WTC11 (cell line): ENCODE measurements at regions not wholly inside any gene's neighbourhood (a gene's known extent, or its start where the extent isn't known, plus 50 kb on each side); places are given as distances from the start of the nearest gene placed in this dataset.

Experiments used
- ATAC-seq: fragments of 200-7000 bp; cut with Tn5 transposase; 2 replicates; pipeline ENCODE4 v1.10.0; 2021; ENCODE audit warnings: mild to moderate bottlenecking, moderate library complexity
- CTCF ChIA-PET: fragments of 300-600 bp; sonication (Branson Sonifier 250); formaldehyde crosslinking; loops from one replicate; lab custom pipeline; 2021; ENCODE audit warnings: antibody characterized with exemption; lab: Charles Lee
- POLR2A ChIA-PET: fragments of 350-600 bp; sonication (Branson Sonifier 250); formaldehyde crosslinking; loops from one replicate; lab custom pipeline; 2021; ENCODE audit warnings: antibody characterized with exemption; lab: Charles Lee
- DNase-seq: peaks from one replicate; pipeline ENCODE4 v3.0.0; 2021; ENCODE audit warnings: low spot score
- H3K27ac Mint-ChIP-seq: 2 replicates; pipeline ENCODE4 v1.8.0; 2021; ENCODE audit warnings: mixed read lengths
- H3K27me3 Mint-ChIP-seq: 2 replicates; pipeline ENCODE4 v1.8.0; 2021; ENCODE audit warnings: low read depth, mild to moderate bottlenecking, moderate library complexity, mixed read lengths
- H3K36me3 Mint-ChIP-seq: 2 replicates; pipeline ENCODE4 v1.8.0; 2021; ENCODE audit warnings: mixed read lengths
- H3K4me1 Mint-ChIP-seq: 2 replicates; pipeline ENCODE4 v1.8.0; 2022; ENCODE audit warnings: mixed read lengths
- H3K4me3 Mint-ChIP-seq: 2 replicates; pipeline ENCODE4 v1.8.0; 2021; ENCODE audit warnings: mild to moderate bottlenecking, moderate library complexity, mixed read lengths
- H3K9me3 Mint-ChIP-seq: 2 replicates; pipeline ENCODE4 v1.8.0; 2021; ENCODE audit warnings: mixed read lengths
- ATF1 ChIP-seq: sonication (generic); formaldehyde crosslinking; IDR thresholded peaks from 2 replicates; pipeline ENCODE4 v1.8.1; 2023; ENCODE audit warnings: mild to moderate bottlenecking, moderate library complexity, missing genetic modification reagents
- CREB1 ChIP-seq: sonication (generic); formaldehyde crosslinking; IDR thresholded peaks from 2 replicates; pipeline ENCODE4 v1.8.0; 2023; ENCODE audit warnings: mild to moderate bottlenecking, missing genetic modification reagents
- CREM ChIP-seq: sonication (generic); formaldehyde crosslinking; IDR thresholded peaks from 2 replicates; pipeline ENCODE4 v1.8.1; 2022; ENCODE audit warnings: mild to moderate bottlenecking, missing genetic modification reagents, moderate library complexity
- ETV6 ChIP-seq: sonication (generic); formaldehyde crosslinking; IDR thresholded peaks from 2 replicates; pipeline ENCODE4 v1.8.1; 2022; ENCODE audit warnings: mild to moderate bottlenecking, missing genetic modification reagents
- FOXJ3 ChIP-seq: sonication (generic); formaldehyde crosslinking; IDR thresholded peaks from 2 replicates; pipeline ENCODE4 v1.9.0; 2021; ENCODE audit warnings: missing genetic modification reagents, mild to moderate bottlenecking, borderline replicate concordance
- GRHL2 ChIP-seq: fragments of 250-450 bp; sonication (Bioruptor Pico); IDR thresholded peaks from 2 replicates; pipeline ENCODE4 v1.8.0; 2022; ENCODE audit warnings: mild to moderate bottlenecking, moderate library complexity; ENCODE audit not compliant: insufficient replicate concordance, severe bottlenecking
- HMGA2 ChIP-seq: fragments of 250-450 bp; sonication (Bioruptor Pico); IDR thresholded peaks from 2 replicates; pipeline ENCODE4 v1.4.0; 2021; ENCODE audit warnings: mild to moderate bottlenecking, moderate library complexity
- KAT7 ChIP-seq: sonication (generic); formaldehyde crosslinking; IDR thresholded peaks from 2 replicates; pipeline ENCODE4 v1.8.1; 2023; ENCODE audit warnings: missing genetic modification reagents, mild to moderate bottlenecking, borderline replicate concordance
- NR3C1 ChIP-seq: sonication (generic); formaldehyde crosslinking; conservative IDR thresholded peaks from 2 replicates; pipeline ENCODE4 v1.8.1; 2023; ENCODE audit warnings: low read depth, mild to moderate bottlenecking, missing genetic modification reagents
- SMAD3 ChIP-seq: sonication (generic); formaldehyde crosslinking; IDR thresholded peaks from 2 replicates; pipeline ENCODE4 v1.8.0; 2022; ENCODE audit warnings: missing genetic modification reagents, mild to moderate bottlenecking, borderline replicate concordance
- SP1 ChIP-seq: sonication (generic); formaldehyde crosslinking; conservative IDR thresholded peaks from 2 replicates; pipeline ENCODE4 v1.8.1; 2022; ENCODE audit warnings: missing genetic modification reagents
- ZNF396 ChIP-seq: fragments of 250-450 bp; sonication (Bioruptor Pico); IDR thresholded peaks from 2 replicates; pipeline ENCODE4 v1.8.0; 2021; ENCODE audit warnings: mild to moderate bottlenecking, moderate library complexity, borderline replicate concordance
- ZNF423 ChIP-seq: fragments of 250-450 bp; sonication (Bioruptor Pico); IDR thresholded peaks from 2 replicates; pipeline ENCODE4 v2.1.2; 2022; ENCODE audit warnings: mild to moderate bottlenecking, moderate library complexity
- TF ChIP-seq, protein P1 (sequence below): fragments of 200-600 bp; IDR thresholded peaks from 2 replicates; pipeline ENCODE4 v1.8.0; 2022; ENCODE audit warnings: antibody characterized with exemption
- TF ChIP-seq, protein P2 (sequence below): sonication (generic); formaldehyde crosslinking; IDR thresholded peaks from 2 replicates; pipeline ENCODE4 v1.8.0; 2022; ENCODE audit warnings: mild to moderate bottlenecking, missing genetic modification reagents
- TF ChIP-seq, protein P3 (sequence below): fragments of 250-450 bp; sonication (Bioruptor Pico); IDR thresholded peaks from 2 replicates; pipeline ENCODE4 v1.9.0; 2021; ENCODE audit warnings: mild to moderate bottlenecking
- TF ChIP-seq, protein P4 (sequence below): sonication (generic); formaldehyde crosslinking; IDR thresholded peaks from 2 replicates; pipeline ENCODE4 v1.8.0; 2022; ENCODE audit warnings: mild to moderate bottlenecking, missing genetic modification reagents
- TF ChIP-seq, protein P5 (sequence below): fragments of 250-450 bp; sonication (Bioruptor Pico); IDR thresholded peaks from 2 replicates; pipeline ENCODE4 v2.1.2; 2022; ENCODE audit warnings: mild to moderate bottlenecking, moderate library complexity
- TF ChIP-seq, protein P6 (sequence below): sonication (generic); formaldehyde crosslinking; IDR thresholded peaks from 2 replicates; pipeline ENCODE4 v1.8.1; 2022; ENCODE audit warnings: mild to moderate bottlenecking, moderate library complexity, missing genetic modification reagents
- TF ChIP-seq, protein P7 (sequence below): sonication (generic); formaldehyde crosslinking; IDR thresholded peaks from 2 replicates; pipeline ENCODE4 v1.8.1; 2023; ENCODE audit warnings: mild to moderate bottlenecking, missing genetic modification reagents, borderline replicate concordance

DNA sequence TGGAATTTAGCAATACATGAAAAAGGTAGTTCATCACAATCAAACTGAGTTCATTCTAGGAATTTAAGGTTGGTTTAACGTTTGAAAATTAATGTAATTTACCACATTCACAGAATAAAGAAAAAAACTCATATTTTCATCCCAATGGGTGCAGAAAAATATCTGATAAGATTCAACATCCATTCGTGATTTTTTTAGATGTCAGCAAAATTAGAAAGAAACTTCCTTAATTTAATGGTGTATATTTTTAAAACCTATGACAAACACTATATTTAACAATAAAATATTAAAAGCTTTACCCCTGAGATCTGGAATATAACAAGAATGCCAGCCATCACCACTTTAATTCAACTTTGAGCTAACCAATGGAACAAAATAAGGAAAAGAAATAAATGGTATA, 208.7 kb upstream of the CHAC2 start:
- POLR2A ChIA-PET, result no interaction called here
- Mint-ChIP-seq H3K27ac (no peak overlapping the region), H3K4me1 (no peaks in the 10 kb centered on the region), H3K27me3 (no peaks in the 10 kb centered on the region), H3K4me3 (no peak overlapping the region), H3K36me3 (peaks cover 4% of the 10 kb centered on the region; the same call in 1 of the 2 replicates), H3K9me3 (peaks cover 18% of the 10 kb centered on the region)
- CTCF ChIA-PET, result no interaction called here
- TF ChIP-seq, protein P1, sequence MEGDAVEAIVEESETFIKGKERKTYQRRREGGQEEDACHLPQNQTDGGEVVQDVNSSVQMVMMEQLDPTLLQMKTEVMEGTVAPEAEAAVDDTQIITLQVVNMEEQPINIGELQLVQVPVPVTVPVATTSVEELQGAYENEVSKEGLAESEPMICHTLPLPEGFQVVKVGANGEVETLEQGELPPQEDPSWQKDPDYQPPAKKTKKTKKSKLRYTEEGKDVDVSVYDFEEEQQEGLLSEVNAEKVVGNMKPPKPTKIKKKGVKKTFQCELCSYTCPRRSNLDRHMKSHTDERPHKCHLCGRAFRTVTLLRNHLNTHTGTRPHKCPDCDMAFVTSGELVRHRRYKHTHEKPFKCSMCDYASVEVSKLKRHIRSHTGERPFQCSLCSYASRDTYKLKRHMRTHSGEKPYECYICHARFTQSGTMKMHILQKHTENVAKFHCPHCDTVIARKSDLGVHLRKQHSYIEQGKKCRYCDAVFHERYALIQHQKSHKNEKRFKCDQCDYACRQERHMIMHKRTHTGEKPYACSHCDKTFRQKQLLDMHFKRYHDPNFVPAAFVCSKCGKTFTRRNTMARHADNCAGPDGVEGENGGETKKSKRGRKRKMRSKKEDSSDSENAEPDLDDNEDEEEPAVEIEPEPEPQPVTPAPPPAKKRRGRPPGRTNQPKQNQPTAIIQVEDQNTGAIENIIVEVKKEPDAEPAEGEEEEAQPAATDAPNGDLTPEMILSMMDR, result no peak
- no peak for TF ChIP-seq CREM (CRISPR knock-in tag)
- TF ChIP-seq ZNF423 (CRISPR knock-in tag), result no peak
- TF ChIP-seq, protein P2, sequence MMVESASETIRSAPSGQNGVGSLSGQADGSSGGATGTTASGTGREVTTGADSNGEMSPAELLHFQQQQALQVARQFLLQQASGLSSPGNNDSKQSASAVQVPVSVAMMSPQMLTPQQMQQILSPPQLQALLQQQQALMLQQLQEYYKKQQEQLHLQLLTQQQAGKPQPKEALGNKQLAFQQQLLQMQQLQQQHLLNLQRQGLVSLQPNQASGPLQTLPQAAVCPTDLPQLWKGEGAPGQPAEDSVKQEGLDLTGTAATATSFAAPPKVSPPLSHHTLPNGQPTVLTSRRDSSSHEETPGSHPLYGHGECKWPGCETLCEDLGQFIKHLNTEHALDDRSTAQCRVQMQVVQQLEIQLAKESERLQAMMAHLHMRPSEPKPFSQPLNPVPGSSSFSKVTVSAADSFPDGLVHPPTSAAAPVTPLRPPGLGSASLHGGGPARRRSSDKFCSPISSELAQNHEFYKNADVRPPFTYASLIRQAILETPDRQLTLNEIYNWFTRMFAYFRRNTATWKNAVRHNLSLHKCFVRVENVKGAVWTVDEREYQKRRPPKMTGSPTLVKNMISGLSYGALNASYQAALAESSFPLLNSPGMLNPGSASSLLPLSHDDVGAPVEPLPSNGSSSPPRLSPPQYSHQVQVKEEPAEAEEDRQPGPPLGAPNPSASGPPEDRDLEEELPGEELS (CRISPR knock-in tag), result no peak
- DNase-seq (no peak), ATAC-seq (no peak)

DNA sequence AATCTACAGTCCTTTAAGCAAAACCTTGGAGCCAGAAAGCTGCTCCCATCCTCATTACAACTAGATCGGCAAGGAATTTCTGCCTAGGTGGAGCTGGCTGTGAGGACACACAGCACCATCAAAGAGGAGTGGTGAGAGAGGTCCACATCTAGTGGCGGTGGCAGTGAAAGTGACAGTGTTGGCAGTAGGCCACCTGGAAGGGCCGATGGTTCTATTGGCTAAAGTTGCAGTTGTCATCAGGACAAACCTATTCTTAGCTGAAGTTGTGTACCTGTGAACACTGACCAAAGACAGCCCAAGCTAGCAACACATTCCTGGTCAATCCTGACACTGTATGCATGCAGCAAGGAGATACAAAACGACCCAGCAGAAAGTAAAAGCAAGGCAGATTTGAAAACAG, 218.1 kb upstream of the CHAC2 start:
- H3K27ac Mint-ChIP-seq, result no peak overlapping the region
- ATAC-seq, result no peak
- no peak for DNase-seq
- CTCF ChIA-PET, result no interaction called here
- POLR2A ChIA-PET, result no interaction called here
- H3K4me1 Mint-ChIP-seq, result no peaks in the 10 kb centered on the region
- no peak overlapping the region for H3K4me3 Mint-ChIP-seq
- TF ChIP-seq FOXJ3 (CRISPR knock-in tag), result no peak
- TF ChIP-seq SMAD3 (CRISPR knock-in tag), result no peak
- TF ChIP-seq CREB1, result no peak
- no peak for TF ChIP-seq GRHL2
- TF ChIP-seq, protein P3, sequence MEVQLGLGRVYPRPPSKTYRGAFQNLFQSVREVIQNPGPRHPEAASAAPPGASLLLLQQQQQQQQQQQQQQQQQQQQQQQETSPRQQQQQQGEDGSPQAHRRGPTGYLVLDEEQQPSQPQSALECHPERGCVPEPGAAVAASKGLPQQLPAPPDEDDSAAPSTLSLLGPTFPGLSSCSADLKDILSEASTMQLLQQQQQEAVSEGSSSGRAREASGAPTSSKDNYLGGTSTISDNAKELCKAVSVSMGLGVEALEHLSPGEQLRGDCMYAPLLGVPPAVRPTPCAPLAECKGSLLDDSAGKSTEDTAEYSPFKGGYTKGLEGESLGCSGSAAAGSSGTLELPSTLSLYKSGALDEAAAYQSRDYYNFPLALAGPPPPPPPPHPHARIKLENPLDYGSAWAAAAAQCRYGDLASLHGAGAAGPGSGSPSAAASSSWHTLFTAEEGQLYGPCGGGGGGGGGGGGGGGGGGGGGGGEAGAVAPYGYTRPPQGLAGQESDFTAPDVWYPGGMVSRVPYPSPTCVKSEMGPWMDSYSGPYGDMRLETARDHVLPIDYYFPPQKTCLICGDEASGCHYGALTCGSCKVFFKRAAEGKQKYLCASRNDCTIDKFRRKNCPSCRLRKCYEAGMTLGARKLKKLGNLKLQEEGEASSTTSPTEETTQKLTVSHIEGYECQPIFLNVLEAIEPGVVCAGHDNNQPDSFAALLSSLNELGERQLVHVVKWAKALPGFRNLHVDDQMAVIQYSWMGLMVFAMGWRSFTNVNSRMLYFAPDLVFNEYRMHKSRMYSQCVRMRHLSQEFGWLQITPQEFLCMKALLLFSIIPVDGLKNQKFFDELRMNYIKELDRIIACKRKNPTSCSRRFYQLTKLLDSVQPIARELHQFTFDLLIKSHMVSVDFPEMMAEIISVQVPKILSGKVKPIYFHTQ (CRISPR knock-in tag), result no peak
- TF ChIP-seq SP1 (CRISPR knock-in tag), result no peak
- TF ChIP-seq HMGA2 (CRISPR knock-in tag), result no peak
- no peak for TF ChIP-seq ZNF396 (CRISPR knock-in tag)
- H3K9me3 Mint-ChIP-seq, result peaks cover 14% of the 10 kb centered on the region; the same call in 1 of the 2 replicates
- no peaks in the 10 kb centered on the region for H3K36me3 Mint-ChIP-seq
- no peaks in the 10 kb centered on the region for H3K27me3 Mint-ChIP-seq

DNA sequence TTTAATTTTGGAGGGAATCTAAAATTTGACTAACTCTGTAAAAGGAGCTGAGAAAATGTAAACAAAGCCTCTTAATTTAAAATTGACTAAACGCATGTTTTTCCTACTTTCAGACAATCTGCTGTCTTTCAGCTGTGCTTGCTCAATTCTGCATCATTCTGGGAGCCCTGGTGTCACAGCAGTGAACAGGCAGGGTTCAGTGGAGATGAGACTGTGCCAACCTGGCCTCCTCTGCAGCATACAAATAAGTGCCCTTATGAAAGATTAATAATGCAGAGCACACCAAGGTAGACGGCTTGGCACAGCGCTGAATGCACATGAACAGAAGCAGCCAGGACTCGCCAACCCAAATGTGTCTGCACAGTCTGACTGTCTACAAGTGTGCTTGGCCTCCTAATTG, 222.0 kb upstream of the CHAC2 start:
- H3K27ac Mint-ChIP-seq, result no peak overlapping the region
- H3K4me1 Mint-ChIP-seq, result no peaks in the 10 kb centered on the region
- ChIA-PET CTCF (no interaction called here), POLR2A (no interaction called here)
- H3K4me3 Mint-ChIP-seq, result no peak overlapping the region
- DNase-seq (no peak), ATAC-seq (no peak)
- peaks cover 16% of the 10 kb centered on the region for H3K36me3 Mint-ChIP-seq
- H3K9me3 Mint-ChIP-seq, result peaks cover 17% of the 10 kb centered on the region
- H3K27me3 Mint-ChIP-seq, result no peaks in the 10 kb centered on the region; the same call in 1 of the 2 replicates
- TF ChIP-seq, protein P4, sequence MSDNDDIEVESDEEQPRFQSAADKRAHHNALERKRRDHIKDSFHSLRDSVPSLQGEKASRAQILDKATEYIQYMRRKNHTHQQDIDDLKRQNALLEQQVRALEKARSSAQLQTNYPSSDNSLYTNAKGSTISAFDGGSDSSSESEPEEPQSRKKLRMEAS (CRISPR knock-in tag), result no peak
- no peak for TF ChIP-seq ETV6 (CRISPR knock-in tag)
- no peak for TF ChIP-seq NR3C1
- no peak for TF ChIP-seq SMAD3 (CRISPR knock-in tag)
- TF ChIP-seq, protein P5, sequence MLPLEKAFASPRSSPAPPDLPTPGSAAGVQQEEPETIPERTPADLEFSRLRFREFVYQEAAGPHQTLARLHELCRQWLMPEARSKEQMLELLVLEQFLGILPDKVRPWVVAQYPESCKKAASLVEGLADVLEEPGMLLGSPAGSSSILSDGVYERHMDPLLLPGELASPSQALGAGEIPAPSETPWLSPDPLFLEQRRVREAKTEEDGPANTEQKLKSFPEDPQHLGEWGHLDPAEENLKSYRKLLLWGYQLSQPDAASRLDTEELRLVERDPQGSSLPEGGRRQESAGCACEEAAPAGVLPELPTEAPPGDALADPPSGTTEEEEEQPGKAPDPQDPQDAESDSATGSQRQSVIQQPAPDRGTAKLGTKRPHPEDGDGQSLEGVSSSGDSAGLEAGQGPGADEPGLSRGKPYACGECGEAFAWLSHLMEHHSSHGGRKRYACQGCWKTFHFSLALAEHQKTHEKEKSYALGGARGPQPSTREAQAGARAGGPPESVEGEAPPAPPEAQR, result no peak
- TF ChIP-seq, protein P6, sequence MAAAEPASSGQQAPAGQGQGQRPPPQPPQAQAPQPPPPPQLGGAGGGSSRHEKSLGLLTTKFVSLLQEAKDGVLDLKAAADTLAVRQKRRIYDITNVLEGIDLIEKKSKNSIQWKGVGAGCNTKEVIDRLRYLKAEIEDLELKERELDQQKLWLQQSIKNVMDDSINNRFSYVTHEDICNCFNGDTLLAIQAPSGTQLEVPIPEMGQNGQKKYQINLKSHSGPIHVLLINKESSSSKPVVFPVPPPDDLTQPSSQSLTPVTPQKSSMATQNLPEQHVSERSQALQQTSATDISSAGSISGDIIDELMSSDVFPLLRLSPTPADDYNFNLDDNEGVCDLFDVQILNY (CRISPR knock-in tag), result no peak
- TF ChIP-seq, protein P7, sequence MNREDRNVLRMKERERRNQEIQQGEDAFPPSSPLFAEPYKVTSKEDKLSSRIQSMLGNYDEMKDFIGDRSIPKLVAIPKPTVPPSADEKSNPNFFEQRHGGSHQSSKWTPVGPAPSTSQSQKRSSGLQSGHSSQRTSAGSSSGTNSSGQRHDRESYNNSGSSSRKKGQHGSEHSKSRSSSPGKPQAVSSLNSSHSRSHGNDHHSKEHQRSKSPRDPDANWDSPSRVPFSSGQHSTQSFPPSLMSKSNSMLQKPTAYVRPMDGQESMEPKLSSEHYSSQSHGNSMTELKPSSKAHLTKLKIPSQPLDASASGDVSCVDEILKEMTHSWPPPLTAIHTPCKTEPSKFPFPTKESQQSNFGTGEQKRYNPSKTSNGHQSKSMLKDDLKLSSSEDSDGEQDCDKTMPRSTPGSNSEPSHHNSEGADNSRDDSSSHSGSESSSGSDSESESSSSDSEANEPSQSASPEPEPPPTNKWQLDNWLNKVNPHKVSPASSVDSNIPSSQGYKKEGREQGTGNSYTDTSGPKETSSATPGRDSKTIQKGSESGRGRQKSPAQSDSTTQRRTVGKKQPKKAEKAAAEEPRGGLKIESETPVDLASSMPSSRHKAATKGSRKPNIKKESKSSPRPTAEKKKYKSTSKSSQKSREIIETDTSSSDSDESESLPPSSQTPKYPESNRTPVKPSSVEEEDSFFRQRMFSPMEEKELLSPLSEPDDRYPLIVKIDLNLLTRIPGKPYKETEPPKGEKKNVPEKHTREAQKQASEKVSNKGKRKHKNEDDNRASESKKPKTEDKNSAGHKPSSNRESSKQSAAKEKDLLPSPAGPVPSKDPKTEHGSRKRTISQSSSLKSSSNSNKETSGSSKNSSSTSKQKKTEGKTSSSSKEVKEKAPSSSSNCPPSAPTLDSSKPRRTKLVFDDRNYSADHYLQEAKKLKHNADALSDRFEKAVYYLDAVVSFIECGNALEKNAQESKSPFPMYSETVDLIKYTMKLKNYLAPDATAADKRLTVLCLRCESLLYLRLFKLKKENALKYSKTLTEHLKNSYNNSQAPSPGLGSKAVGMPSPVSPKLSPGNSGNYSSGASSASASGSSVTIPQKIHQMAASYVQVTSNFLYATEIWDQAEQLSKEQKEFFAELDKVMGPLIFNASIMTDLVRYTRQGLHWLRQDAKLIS (CRISPR knock-in tag), result no peak
- TF ChIP-seq KAT7 (CRISPR knock-in tag), result no peak
- TF ChIP-seq ATF1, result no peak
